A673 (cell line): ENCODE measurements at regions not wholly inside any gene's neighbourhood (a gene's known extent, or its start where the extent isn't known, plus 50 kb on each side); places are given as distances from the start of the nearest gene placed in this dataset.

Experiments
- EZH2 ChIP-seq: fragments of 200-600 bp; sonication (generic); IDR thresholded peaks from 2 replicates; pipeline ENCODE4 v1.6.1; 2017; ENCODE audit warnings: borderline replicate concordance, low read depth, mild to moderate bottlenecking, mixed read lengths, antibody characterized with exemption, low read length; ENCODE audit not compliant: poor library complexity, severe bottlenecking
- TF ChIP-seq, protein P1 (sequence below): fragments of 300-800, 200-600 bp; sonication (generic); conservative IDR thresholded peaks from 2 replicates; pipeline ENCODE4 v1.5.1; 2017; ENCODE audit warnings: low read depth, mild to moderate bottlenecking, antibody characterized with exemption, low read length, moderate library complexity, mixed read lengths

DNA sequence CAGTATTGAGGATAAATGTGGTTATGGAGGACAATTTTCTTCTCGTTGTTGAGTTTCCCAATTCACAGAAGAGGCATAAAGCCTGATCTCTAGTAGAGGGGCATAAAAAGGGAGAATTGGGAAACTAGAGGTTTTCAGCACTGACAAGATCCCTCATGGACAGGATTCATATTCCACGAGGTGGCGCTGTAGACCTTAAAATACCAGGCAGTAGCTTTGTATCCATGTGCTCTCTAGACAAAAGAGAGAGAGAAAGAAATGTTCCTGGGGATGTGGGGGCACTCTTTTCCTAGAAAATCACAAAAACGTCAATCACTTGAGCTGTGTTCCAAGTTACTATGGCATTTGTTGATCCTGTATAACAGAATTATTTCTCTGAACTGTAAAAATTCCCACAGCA lies 128.3 kb downstream of the MAGEE1 start:
- TF ChIP-seq, protein P1, sequence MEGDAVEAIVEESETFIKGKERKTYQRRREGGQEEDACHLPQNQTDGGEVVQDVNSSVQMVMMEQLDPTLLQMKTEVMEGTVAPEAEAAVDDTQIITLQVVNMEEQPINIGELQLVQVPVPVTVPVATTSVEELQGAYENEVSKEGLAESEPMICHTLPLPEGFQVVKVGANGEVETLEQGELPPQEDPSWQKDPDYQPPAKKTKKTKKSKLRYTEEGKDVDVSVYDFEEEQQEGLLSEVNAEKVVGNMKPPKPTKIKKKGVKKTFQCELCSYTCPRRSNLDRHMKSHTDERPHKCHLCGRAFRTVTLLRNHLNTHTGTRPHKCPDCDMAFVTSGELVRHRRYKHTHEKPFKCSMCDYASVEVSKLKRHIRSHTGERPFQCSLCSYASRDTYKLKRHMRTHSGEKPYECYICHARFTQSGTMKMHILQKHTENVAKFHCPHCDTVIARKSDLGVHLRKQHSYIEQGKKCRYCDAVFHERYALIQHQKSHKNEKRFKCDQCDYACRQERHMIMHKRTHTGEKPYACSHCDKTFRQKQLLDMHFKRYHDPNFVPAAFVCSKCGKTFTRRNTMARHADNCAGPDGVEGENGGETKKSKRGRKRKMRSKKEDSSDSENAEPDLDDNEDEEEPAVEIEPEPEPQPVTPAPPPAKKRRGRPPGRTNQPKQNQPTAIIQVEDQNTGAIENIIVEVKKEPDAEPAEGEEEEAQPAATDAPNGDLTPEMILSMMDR = peak; percentile 45
- TF ChIP-seq EZH2 = no peak
